ENCODE measurements at regions not wholly inside any gene's neighbourhood (a gene's known extent, or its start where the extent isn't known, plus 50 kb on each side); places are given as distances from the start of the nearest gene placed in this dataset.

DNA sequence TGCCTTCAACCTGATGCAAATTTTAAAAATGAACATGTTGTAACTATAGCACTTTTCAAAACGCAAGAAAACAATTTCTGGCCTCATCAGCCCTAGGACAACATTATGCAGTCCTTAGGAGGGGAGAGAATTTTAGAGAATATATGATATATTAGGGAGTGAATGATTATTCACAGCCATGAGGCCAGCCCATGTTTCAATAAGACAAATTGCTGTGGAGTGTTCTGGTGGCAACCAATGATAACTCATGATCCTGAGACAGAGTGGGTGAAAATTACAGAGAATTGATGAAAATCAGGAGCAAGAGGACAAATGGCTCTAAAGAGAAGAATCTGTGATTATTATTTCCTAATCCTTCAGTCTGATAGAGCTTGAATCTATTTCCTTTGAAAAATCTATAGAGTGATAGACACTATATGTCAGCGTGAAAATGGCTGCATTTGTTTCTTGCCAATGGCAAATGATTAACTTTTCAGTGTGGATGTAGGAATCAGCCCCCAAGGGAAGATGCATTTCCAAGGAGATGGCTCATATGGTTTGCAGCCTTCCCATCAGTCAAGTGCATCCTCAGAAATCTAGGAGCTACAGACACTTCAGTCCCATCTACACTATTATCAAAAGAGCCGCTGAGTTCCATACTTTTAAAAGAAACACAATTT lies 761.0 kb upstream of the ARRDC4 start:
- H3K36me3 ChIP-seq, result no peaks in the 10 kb centered on the region
- H3K9me3 ChIP-seq, result peaks cover 0 to 2% of the 10 kb centered on the region in 2 donors
- no peaks in the 10 kb centered on the region for H3K4me1 ChIP-seq
- TF ChIP-seq, protein P1, sequence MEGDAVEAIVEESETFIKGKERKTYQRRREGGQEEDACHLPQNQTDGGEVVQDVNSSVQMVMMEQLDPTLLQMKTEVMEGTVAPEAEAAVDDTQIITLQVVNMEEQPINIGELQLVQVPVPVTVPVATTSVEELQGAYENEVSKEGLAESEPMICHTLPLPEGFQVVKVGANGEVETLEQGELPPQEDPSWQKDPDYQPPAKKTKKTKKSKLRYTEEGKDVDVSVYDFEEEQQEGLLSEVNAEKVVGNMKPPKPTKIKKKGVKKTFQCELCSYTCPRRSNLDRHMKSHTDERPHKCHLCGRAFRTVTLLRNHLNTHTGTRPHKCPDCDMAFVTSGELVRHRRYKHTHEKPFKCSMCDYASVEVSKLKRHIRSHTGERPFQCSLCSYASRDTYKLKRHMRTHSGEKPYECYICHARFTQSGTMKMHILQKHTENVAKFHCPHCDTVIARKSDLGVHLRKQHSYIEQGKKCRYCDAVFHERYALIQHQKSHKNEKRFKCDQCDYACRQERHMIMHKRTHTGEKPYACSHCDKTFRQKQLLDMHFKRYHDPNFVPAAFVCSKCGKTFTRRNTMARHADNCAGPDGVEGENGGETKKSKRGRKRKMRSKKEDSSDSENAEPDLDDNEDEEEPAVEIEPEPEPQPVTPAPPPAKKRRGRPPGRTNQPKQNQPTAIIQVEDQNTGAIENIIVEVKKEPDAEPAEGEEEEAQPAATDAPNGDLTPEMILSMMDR (IDR thresholded peaks at IDR 0.05), result no peak
- no peak for DNase-seq (ENCODE audit: low spot score)
- H3K27ac ChIP-seq, result no peak overlapping the region
- H3K27me3 ChIP-seq, result no peaks in the 10 kb centered on the region
- no peak overlapping the region for H3K4me3 ChIP-seq

DNA sequence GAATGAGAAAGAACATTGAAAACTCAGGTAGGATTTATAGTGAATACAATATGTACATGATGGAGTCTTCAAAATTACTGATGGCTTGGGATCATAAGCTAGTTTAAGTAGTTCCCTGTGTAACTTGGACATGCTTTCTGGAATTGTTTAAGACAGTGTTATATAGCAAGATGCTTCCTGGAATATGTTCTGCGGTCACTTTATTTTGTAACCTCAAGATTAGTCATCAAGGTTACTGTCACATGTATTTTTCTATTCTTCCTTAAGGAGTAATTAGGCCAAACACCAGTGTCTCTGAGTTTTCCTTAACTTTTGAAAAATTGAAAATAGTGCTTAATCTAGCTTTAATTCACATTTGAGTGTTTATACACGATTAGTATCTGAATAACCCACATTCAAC lies 760.3 kb upstream of the ARRDC4 start:
- no peak for DNase-seq (ENCODE audit: low spot score)
- TF ChIP-seq, protein P1 (IDR thresholded peaks at IDR 0.05), result no peak
- no peaks in the 10 kb centered on the region for H3K4me1 ChIP-seq
- no peak overlapping the region for H3K27ac ChIP-seq
- no peaks in the 10 kb centered on the region for H3K36me3 ChIP-seq
- no peaks in the 10 kb centered on the region for H3K27me3 ChIP-seq
- H3K9me3 ChIP-seq, result peaks cover 0 to 5% of the 10 kb centered on the region in 2 donors
- no peak overlapping the region for H3K4me3 ChIP-seq

- TF ChIP-seq, protein P1 (IDR thresholded peaks at IDR 0.05), result no peak
- H3K36me3 ChIP-seq, result no peaks in the 10 kb centered on the region
- H3K4me1 ChIP-seq, result no peaks in the 10 kb centered on the region
- no peak for DNase-seq (ENCODE audit: low spot score)
- no peaks in the 10 kb centered on the region for H3K27me3 ChIP-seq
- H3K4me3 ChIP-seq, result no peak overlapping the region
- H3K27ac ChIP-seq, result no peak overlapping the region
- H3K9me3 ChIP-seq, result no peaks in the 10 kb centered on the region
These were observed 750.2 kb upstream of the ARRDC4 start for GRCh38 chr15:97210277-97210676.

DNA sequence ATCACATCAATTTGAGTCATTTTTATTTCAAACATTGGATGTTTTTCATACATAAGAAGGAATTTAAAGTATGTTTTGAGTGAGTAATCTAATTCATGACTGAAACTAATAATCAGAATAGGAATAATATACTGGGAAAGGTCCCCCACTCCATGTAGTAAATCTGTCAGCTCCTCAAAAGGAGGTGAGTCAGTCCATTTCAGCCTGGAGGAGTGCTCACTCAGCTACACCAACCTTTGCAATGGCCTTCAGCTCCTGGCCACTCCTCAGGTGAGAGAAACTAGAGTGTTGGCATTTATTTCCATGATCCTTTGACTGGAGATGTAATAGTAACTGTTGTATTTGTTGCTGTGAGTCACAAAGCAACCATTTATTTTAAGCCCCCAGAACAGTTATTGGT lies 744.9 kb upstream of the ARRDC4 start:
- DNase-seq (ENCODE audit: low spot score), result no peak

DNA sequence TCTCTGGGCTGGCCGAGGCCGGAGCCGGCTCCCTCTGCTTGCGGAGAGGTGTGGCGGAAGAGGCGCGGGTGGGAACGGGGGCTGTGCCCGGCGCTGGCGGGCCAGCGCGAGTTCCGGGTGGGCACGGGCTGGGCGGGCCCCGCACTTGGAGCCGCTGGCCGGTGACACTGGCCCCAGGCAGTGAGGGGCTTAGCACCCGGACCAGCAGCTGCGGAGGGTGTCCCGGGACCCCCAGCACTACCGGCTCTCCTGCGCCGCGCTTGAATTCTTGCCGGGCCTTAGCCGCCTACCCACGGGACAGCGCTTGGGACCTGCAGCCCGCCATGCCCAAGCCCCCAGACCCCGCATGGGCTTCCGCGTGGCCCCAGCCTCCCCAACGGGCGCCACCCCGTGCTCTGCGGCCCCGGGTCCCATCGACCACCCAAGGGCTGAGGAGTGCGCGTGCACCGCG lies 736.3 kb upstream of the ARRDC4 start:
- no peaks in the 10 kb centered on the region for H3K36me3 ChIP-seq
- DNase-seq (ENCODE audit: low spot score), result no peak

More for the DNA sequence above, 744.9 kb upstream of the ARRDC4 start:
- no peak overlapping the region for H3K27ac ChIP-seq
- no peak overlapping the region for H3K4me3 ChIP-seq
- no peaks in the 10 kb centered on the region for H3K4me1 ChIP-seq
- no peaks in the 10 kb centered on the region for H3K9me3 ChIP-seq
- H3K27me3 ChIP-seq, result no peaks in the 10 kb centered on the region
- H3K36me3 ChIP-seq, result no peaks in the 10 kb centered on the region
- TF ChIP-seq, protein P1 (IDR thresholded peaks at IDR 0.05), result no peak

More for the DNA sequence above, 736.3 kb upstream of the ARRDC4 start:
- H3K27me3 ChIP-seq, result no peaks in the 10 kb centered on the region
- H3K9me3 ChIP-seq, result peaks cover 0 to 13% of the 10 kb centered on the region in 2 donors
- H3K4me3 ChIP-seq, result no peak overlapping the region
- H3K4me1 ChIP-seq, result no peaks in the 10 kb centered on the region
- H3K27ac ChIP-seq, result no peak overlapping the region
- TF ChIP-seq, protein P1 (IDR thresholded peaks at IDR 0.05), result no peak
